HEK293 (cell line): ENCODE measurements at regions not wholly inside any gene's neighbourhood (a gene's known extent, or its start where the extent isn't known, plus 50 kb on each side); places are given as distances from the start of the nearest gene placed in this dataset.

Source experiments
- CTCF ChIP-seq: fragments of 450-650 bp; formaldehyde crosslinking; IDR thresholded peaks from 2 replicates; pipeline ENCODE4 v1.5.1; 2016; ENCODE audit warnings: missing biosample characterization, missing genetic modification characterization
- INSM2 ChIP-seq: fragments of 450-650 bp; formaldehyde crosslinking; IDR thresholded peaks from 2 replicates; pipeline ENCODE4 v1.5.1; 2016; ENCODE audit warnings: missing biosample characterization, missing genetic modification characterization
- YY1 ChIP-seq: fragments of 450-650 bp; formaldehyde crosslinking; IDR thresholded peaks from 2 replicates; pipeline ENCODE4 v1.5.1; 2018; ENCODE audit warnings: missing biosample characterization, missing genetic modification characterization
- ZBTB6 ChIP-seq: fragments of 450-650 bp; formaldehyde crosslinking; IDR thresholded peaks from 2 replicates; pipeline ENCODE4 v1.5.1; 2017; ENCODE audit warnings: missing biosample characterization, missing genetic modification characterization
- ZFHX2 ChIP-seq: fragments of 450-650 bp; formaldehyde crosslinking; conservative IDR thresholded peaks from 2 replicates; pipeline ENCODE4 v1.5.1; 2016; ENCODE audit warnings: missing biosample characterization, missing genetic modification characterization
- ZNF140 ChIP-seq: fragments of 450-650 bp; formaldehyde crosslinking; IDR thresholded peaks from 2 replicates; pipeline ENCODE4 v1.5.1; 2016; ENCODE audit warnings: missing biosample characterization, missing genetic modification characterization
- ZNF580 ChIP-seq: fragments of 450-650 bp; formaldehyde crosslinking; IDR thresholded peaks from 2 replicates; pipeline ENCODE4 v1.5.1; 2016; ENCODE audit warnings: missing biosample characterization, missing genetic modification characterization
- ZNF626 ChIP-seq: fragments of 450-650 bp; sonication (Bioruptor Pico); formaldehyde crosslinking; IDR thresholded peaks from 2 replicates; pipeline ENCODE4 v1.5.1; 2018; ENCODE audit warnings: missing biosample characterization, missing genetic modification characterization, inconsistent platforms
- ZNF629 ChIP-seq: fragments of 450-650 bp; formaldehyde crosslinking; IDR thresholded peaks from 2 replicates; pipeline ENCODE4 v1.5.1; 2017; ENCODE audit warnings: missing biosample characterization, missing genetic modification characterization
- ZNF645 ChIP-seq: fragments of 450-650 bp; formaldehyde crosslinking; IDR thresholded peaks from 2 replicates; pipeline ENCODE4; 2016; ENCODE audit warnings: missing biosample characterization, missing genetic modification characterization
- ZNF791 ChIP-seq: fragments of 450-650 bp; formaldehyde crosslinking; IDR thresholded peaks from 2 replicates; pipeline ENCODE4 v1.5.1; 2016; ENCODE audit warnings: missing biosample characterization, missing genetic modification characterization
- ZSCAN18 ChIP-seq: fragments of 450-650 bp; formaldehyde crosslinking; IDR thresholded peaks from 2 replicates; pipeline ENCODE4 v1.5.1; 2016; ENCODE audit warnings: missing biosample characterization, missing genetic modification characterization

- TF ChIP-seq ZNF580 (tag by site-specific recombination) (no peak), ZNF626 (no peak), CTCF (tag by site-specific recombination) (no peak), ZNF140 (no peak), ZSCAN18 (tag by site-specific recombination) (no peak), ZNF645 (no peak), ZNF791 (tag by site-specific recombination) (no peak), INSM2 (tag by site-specific recombination) (no peak), ZFHX2 (tag by site-specific recombination) (no peak), ZNF629 (no peak), YY1 (no peak), ZBTB6 (tag by site-specific recombination) (no peak)
These were observed 1747.2 kb upstream of the RAG2 start for GRCh38 chr11:38345286-38345685.
